OCI-LY3 (cell line): ENCODE measurements at regions not wholly inside any gene's neighbourhood (a gene's known extent, or its start where the extent isn't known, plus 50 kb on each side); places are given as distances from the start of the nearest gene placed in this dataset.

Source experiments
- H2AFZ ChIP-seq: fragments of 200-600, 300-600 bp; shearing (Covaris generic); 2 replicates; pipeline ENCODE4 v1.6.0; 2014; ENCODE audit warnings: antibody characterized with exemption, low read depth, low read length
- H3K27ac ChIP-seq: fragments of 200-600, 300-600 bp; sonication (generic); 2 replicates; pipeline ENCODE4 v1.5.1; 2014; ENCODE audit warnings: mild to moderate bottlenecking, low read length, moderate library complexity, mixed read lengths
- H3K27me3 ChIP-seq: fragments of 200-600, 300-600 bp; sonication (generic); 2 replicates; pipeline ENCODE4 v1.6.1; 2014; ENCODE audit warnings: low read depth, low read length, mixed read lengths
- H3K36me3 ChIP-seq: fragments of 200-600, 300-600 bp; sonication (generic); replicated peaks from 2 replicates; pipeline ENCODE3; 2014; ENCODE audit warnings: low read depth, low read length, mixed read lengths
- H3K4me1 ChIP-seq: fragments of 300-600, 200-600 bp; sonication (generic); 2 replicates; pipeline ENCODE4 v1.6.1; 2014; ENCODE audit warnings: low read length, mixed read lengths
- H3K4me2 ChIP-seq: fragments of 200-600, 300-600 bp; sonication (generic); 2 replicates; pipeline ENCODE4 v1.6.1; 2014; ENCODE audit warnings: low read length, mixed read lengths
- H3K4me3 ChIP-seq: fragments of 300-600, 200-600 bp; sonication (generic); 2 replicates; pipeline ENCODE4 v1.5.1; 2014; ENCODE audit warnings: antibody characterized with exemption, mild to moderate bottlenecking, low read length, moderate library complexity
- H3K79me2 ChIP-seq: fragments of 300-600, 200-600 bp; shearing (Covaris generic); 2 replicates; pipeline ENCODE4 v1.6.1; 2014; ENCODE audit warnings: mild to moderate bottlenecking, low read length, mixed read lengths
- H3K9ac ChIP-seq: fragments of 300-600, 200-600 bp; shearing (Covaris generic); 2 replicates; pipeline ENCODE4 v1.6.0; 2014; ENCODE audit warnings: mild to moderate bottlenecking, low read length, moderate library complexity
- H3K9me3 ChIP-seq: fragments of 200-600, 300-600 bp; shearing (Covaris generic); 2 replicates; pipeline ENCODE4 v1.6.1; 2014; ENCODE audit warnings: low read length, mixed read lengths; ENCODE audit not compliant: insufficient read depth
- H4K20me1 ChIP-seq: fragments of 200-600, 300-600 bp; sonication (generic); 2 replicates; pipeline ENCODE4 v1.6.1; 2016; ENCODE audit warnings: low read length, mixed read lengths; ENCODE audit not compliant: insufficient read depth
- EZH2phosphoT487 ChIP-seq: fragments of 200-600 bp; shearing (Covaris generic); IDR thresholded peaks from 2 replicates; pipeline ENCODE4 v1.6.1; 2018; ENCODE audit warnings: antibody characterized with exemption, mixed run types, low read depth
- TF ChIP-seq, protein P1 (sequence below): fragments of 200-600, 300-600 bp; sonication (generic); IDR thresholded peaks from 2 replicates; pipeline ENCODE4 v1.5.1; 2014; ENCODE audit warnings: antibody characterized with exemption, low read length, low read depth

DNA sequence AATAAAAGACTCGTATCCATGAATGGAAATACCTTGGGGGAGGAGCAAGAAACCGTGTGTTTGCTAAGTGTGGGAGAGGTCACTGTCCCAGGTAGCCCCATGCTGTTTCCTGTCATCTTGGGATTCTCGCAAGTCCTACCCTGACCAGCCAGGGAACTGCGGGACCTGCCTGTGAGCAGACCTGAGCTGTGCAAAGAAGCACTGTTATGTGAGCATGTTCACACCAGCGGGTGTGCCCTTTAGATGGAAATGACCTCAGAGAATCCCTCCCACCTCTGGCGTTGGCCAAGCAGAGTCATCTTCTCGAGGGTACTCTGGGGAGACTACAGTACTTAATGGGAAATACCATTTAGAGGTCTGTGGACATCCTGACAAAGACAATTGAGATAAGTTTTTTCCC, 127.0 kb upstream of the MON1B start:
- Histone ChIP-seq H3K36me3 (no peaks in the 10 kb centered on the region), H3K27me3 (no peaks in the 10 kb centered on the region), H3K9ac (no peak overlapping the region), H3K4me1 (0 out of 2 replicates have a peak, but pooled peaks cover 7% of the 10 kb centered on the region), H4K20me1 (peaks cover 4% of the 10 kb centered on the region; the same call in 1 of the 2 replicates), H3K4me3 (no peak overlapping the region), H3K27ac (no peak overlapping the region), H3K9me3 (no peaks in the 10 kb centered on the region), H2AFZ (no peak overlapping the region), H3K79me2 (no peaks in the 10 kb centered on the region), H3K4me2 (no peak overlapping the region)
- TF ChIP-seq, protein P1, sequence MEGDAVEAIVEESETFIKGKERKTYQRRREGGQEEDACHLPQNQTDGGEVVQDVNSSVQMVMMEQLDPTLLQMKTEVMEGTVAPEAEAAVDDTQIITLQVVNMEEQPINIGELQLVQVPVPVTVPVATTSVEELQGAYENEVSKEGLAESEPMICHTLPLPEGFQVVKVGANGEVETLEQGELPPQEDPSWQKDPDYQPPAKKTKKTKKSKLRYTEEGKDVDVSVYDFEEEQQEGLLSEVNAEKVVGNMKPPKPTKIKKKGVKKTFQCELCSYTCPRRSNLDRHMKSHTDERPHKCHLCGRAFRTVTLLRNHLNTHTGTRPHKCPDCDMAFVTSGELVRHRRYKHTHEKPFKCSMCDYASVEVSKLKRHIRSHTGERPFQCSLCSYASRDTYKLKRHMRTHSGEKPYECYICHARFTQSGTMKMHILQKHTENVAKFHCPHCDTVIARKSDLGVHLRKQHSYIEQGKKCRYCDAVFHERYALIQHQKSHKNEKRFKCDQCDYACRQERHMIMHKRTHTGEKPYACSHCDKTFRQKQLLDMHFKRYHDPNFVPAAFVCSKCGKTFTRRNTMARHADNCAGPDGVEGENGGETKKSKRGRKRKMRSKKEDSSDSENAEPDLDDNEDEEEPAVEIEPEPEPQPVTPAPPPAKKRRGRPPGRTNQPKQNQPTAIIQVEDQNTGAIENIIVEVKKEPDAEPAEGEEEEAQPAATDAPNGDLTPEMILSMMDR = no peak
- no peak for TF ChIP-seq EZH2phosphoT487

DNA sequence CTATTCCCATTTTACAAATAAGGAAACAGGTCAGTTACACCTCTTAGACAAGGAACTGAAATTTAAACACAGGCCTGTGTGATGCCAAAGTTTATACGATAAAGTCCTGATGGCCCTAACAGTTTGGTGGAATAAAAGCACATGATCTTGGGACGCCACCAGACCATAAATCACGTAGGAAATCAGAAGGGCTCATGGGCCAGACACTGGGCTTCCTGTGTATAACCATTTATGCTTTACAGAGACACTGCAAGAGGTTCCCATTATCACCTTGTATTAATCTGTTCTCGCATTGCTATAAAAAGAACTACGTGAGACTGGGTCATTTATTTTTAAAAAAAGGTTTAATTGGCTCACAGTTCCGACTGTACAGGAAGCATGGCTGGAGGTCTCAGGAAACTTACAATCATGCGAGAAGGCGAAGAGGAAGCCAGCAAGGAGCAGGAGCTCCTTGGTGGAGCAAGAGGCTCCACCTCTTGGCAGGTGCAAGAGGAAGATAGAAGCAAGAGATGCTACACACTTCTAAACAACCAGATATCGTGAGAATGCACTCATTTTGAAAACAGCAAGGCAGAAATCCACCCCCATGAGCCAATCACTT, 124.0 kb upstream of the MON1B start:
- no peaks in the 10 kb centered on the region for H4K20me1 ChIP-seq
- H3K4me3 ChIP-seq = no peak overlapping the region
- no peaks in the 10 kb centered on the region for H3K79me2 ChIP-seq
- no peak overlapping the region for H2AFZ ChIP-seq
- no peak overlapping the region for H3K27ac ChIP-seq
- no peaks in the 10 kb centered on the region for H3K36me3 ChIP-seq
- H3K9ac ChIP-seq = no peak overlapping the region
- TF ChIP-seq EZH2phosphoT487 = no peak
- TF ChIP-seq, protein P1 = no peak
- H3K27me3 ChIP-seq = no peaks in the 10 kb centered on the region
- H3K9me3 ChIP-seq = no peaks in the 10 kb centered on the region
- no peaks in the 10 kb centered on the region for H3K4me1 ChIP-seq
- no peak overlapping the region for H3K4me2 ChIP-seq

- Histone ChIP-seq H3K9ac (no peak overlapping the region), H3K27ac (no peak overlapping the region), H3K79me2 (no peaks in the 10 kb centered on the region), H3K4me2 (no peak overlapping the region), H3K9me3 (no peaks in the 10 kb centered on the region), H3K4me3 (no peak overlapping the region), H3K27me3 (no peaks in the 10 kb centered on the region), H2AFZ (no peak overlapping the region), H4K20me1 (no peaks in the 10 kb centered on the region), H3K36me3 (no peaks in the 10 kb centered on the region), H3K4me1 (no peaks in the 10 kb centered on the region)
- TF ChIP-seq, protein P1 = no peak
- no peak for TF ChIP-seq EZH2phosphoT487
These were observed 123.1 kb upstream of the MON1B start for GRCh38 chr16:77067900-77068299.

GRCh38 chr16:77068402-77068801, 122.6 kb upstream of the MON1B start:
- H3K9ac ChIP-seq = no peak overlapping the region
- no peaks in the 10 kb centered on the region for H3K4me1 ChIP-seq
- H4K20me1 ChIP-seq = no peaks in the 10 kb centered on the region
- no peaks in the 10 kb centered on the region for H3K36me3 ChIP-seq
- H2AFZ ChIP-seq = no peak overlapping the region
- H3K27me3 ChIP-seq = no peaks in the 10 kb centered on the region
- H3K27ac ChIP-seq = no peak overlapping the region
- no peak overlapping the region for H3K4me3 ChIP-seq
- no peak for TF ChIP-seq EZH2phosphoT487
- TF ChIP-seq, protein P1 = no peak
- H3K9me3 ChIP-seq = no peaks in the 10 kb centered on the region
- no peaks in the 10 kb centered on the region for H3K79me2 ChIP-seq
- H3K4me2 ChIP-seq = no peak overlapping the region
